ENCODE measurements at regions not wholly inside any gene's neighbourhood (a gene's known extent, or its start where the extent isn't known, plus 50 kb on each side); places are given as distances from the start of the nearest gene placed in this dataset.

DNA sequence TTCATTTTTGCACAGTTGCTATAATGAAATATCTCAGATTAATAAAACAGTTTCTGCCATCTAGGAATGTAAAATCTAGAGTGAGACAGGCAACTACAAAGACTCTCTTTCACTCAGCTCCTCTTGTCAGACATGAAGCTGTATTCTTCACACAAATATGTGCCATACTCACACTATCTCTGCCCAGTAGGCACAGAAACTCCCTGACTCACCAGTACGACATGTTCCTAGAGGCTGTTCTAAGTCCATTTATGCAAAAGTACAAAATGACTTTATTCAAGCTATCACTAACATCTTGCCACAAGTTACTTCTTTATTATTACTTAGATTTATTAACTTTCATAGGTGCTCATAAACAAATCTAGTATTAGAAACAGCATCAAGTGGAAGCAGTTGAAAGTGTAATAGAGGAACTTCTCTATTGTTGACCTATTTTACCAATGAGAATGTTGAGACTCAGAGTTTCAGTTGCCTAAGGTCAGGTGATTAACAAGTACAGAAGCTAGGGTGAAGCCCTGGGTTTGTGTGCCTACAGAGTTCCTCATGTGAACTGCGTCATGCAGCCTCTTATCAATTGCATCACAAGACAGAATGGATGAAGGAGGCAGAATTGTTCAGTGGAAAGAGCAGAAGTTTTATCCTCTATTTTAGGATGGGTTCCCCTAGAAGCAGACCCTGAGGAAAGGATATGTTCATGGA is 98.9 kb downstream of the RGS2 start:
- TF ChIP-seq CTCF (conservative IDR thresholded peaks at IDR 0.05; ENCODE audit: low read length), result no peak
- no peak for TF ChIP-seq EZH2phosphoT487 (IDR thresholded peaks at IDR 0.05; ENCODE audit: borderline replicate concordance)

Measured in Loucy (cell line).